ENCODE measurements at regions not wholly inside any gene's neighbourhood (a gene's known extent, or its start where the extent isn't known, plus 50 kb on each side); places are given as distances from the start of the nearest gene placed in this dataset.

GRCh38 chr3:117441851-117442250 is 732.3 kb downstream of the TUSC7 start:
- H3K4me3 ChIP-seq, result no peak overlapping the region
- DNase-seq, result no peak
- H3K9me3 ChIP-seq (replicated peaks in 1 of 3), result no peaks in the 10 kb centered on the region
- TF ChIP-seq CTCF (IDR thresholded peaks at IDR 0.05), result no peak
- TF ChIP-seq POLR2A (IDR thresholded peaks at IDR 0.05), result no peak
- intact Hi-C loops (cut with DNase I), result no loop called here
- H3K27ac ChIP-seq, result no peak overlapping the region
- WGBS, 4 donors, result 84 to 91% (median 88%) methylated on average over 4 of the region's 4 CpGs
- H3K36me3 ChIP-seq (replicated peaks in 1 of 2), result no peaks in the 10 kb centered on the region
- peaks cover 0 to 5% of the 10 kb centered on the region in 2 donors for H3K4me1 ChIP-seq (replicated peaks in 1 of 2)
- no peaks in the 10 kb centered on the region for H3K27me3 ChIP-seq

GRCh38 chr3:117442566-117442965 is 733.0 kb downstream of the TUSC7 start:
- Histone ChIP-seq H3K27me3 (no peaks in the 10 kb centered on the region), H3K27ac (no peak overlapping the region), H3K9me3 (replicated peaks in 1 of 3) (no peaks in the 10 kb centered on the region), H3K36me3 (replicated peaks in 1 of 2) (no peaks in the 10 kb centered on the region), H3K4me1 (replicated peaks in 1 of 2) (peaks cover 0 to 5% of the 10 kb centered on the region in 2 donors), H3K4me3 (no peak overlapping the region)
- 81 to 88% (median 82%) methylated on average over 4 of the region's 4 CpGs for WGBS, 4 donors
- TF ChIP-seq CTCF (IDR thresholded peaks at IDR 0.05), result no peak
- no peak for TF ChIP-seq POLR2A (IDR thresholded peaks at IDR 0.05)
- intact Hi-C loops (cut with DNase I), result no loop called here
- DNase-seq, result no peak

GRCh38 chr3:117443014-117443413 is 733.4 kb downstream of the TUSC7 start:
- H3K9me3 ChIP-seq (replicated peaks in 1 of 3), result no peaks in the 10 kb centered on the region
- no peaks in the 10 kb centered on the region for H3K27me3 ChIP-seq
- H3K4me1 ChIP-seq (replicated peaks in 1 of 2), result peaks cover 0 to 5% of the 10 kb centered on the region in 2 donors
- WGBS, 4 donors, result 70 to 79% (median 78%) methylated on average over 5 of the region's 5 CpGs
- DNase-seq, result no peak
- no peaks in the 10 kb centered on the region for H3K36me3 ChIP-seq (replicated peaks in 1 of 2)
- intact Hi-C loops (cut with DNase I), result no loop called here
- H3K27ac ChIP-seq, result no peak overlapping the region
- H3K4me3 ChIP-seq, result no peak overlapping the region
- TF ChIP-seq CTCF (IDR thresholded peaks at IDR 0.05) (no peak), POLR2A (IDR thresholded peaks at IDR 0.05) (no peak)

- no peak overlapping the region for H3K4me3 ChIP-seq
- H3K27ac ChIP-seq, result no peak overlapping the region
- H3K4me1 ChIP-seq (replicated peaks in 1 of 2), result peaks cover 0 to 5% of the 10 kb centered on the region in 2 donors
- H3K27me3 ChIP-seq, result no peaks in the 10 kb centered on the region
- DNase-seq, result no peak
- 81 to 97% (median 93%) methylated on average over 2 to 4 of the region's 4 CpGs for WGBS, 4 donors
- no peak for TF ChIP-seq CTCF (IDR thresholded peaks at IDR 0.05)
- no peak for TF ChIP-seq POLR2A (IDR thresholded peaks at IDR 0.05)
- H3K9me3 ChIP-seq (replicated peaks in 1 of 3), result no peaks in the 10 kb centered on the region
- intact Hi-C loops (cut with DNase I), result no loop called here
- H3K36me3 ChIP-seq (replicated peaks in 1 of 2), result no peaks in the 10 kb centered on the region
These were observed 734.6 kb downstream of the TUSC7 start for GRCh38 chr3:117444175-117444574.

Data from adrenal gland (tissue), 9 donors.